NCI-H526 (cell line): ENCODE measurements at regions not wholly inside any gene's neighbourhood (a gene's known extent, or its start where the extent isn't known, plus 50 kb on each side); places are given as distances from the start of the nearest gene placed in this dataset.
A peak's percentile ranks its signal among the peaks of the same experiment; 100 is the strongest.

ENCODE experiments used
- DNase-seq, 2 experiments: peaks; one replicate each; lab custom pipeline; 2025; lab: John Stamatoyannopoulos, UW

GRCh38 chr7:54810401-54810800 lies 51.4 kb upstream of the SEC61G start:
- DNase-seq, result no peak

- DNase-seq, result no peak
These were observed 52.2 kb upstream of the SEC61G start for GRCh38 chr7:54811041-54811845.

GRCh38 chr7:54811846-54812254 lies 52.8 kb upstream of the SEC61G start:
- DNase-seq, result no peak

GRCh38 chr7:54812756-54813322 lies 53.8 kb upstream of the SEC61G start:
- no peak for DNase-seq

- no peak for DNase-seq
These were observed 54.4 kb upstream of the SEC61G start for GRCh38 chr7:54813398-54813797.

GRCh38 chr7:54814401-54814800 lies 55.4 kb upstream of the SEC61G start:
- DNase-seq, result no peak

- no peak for DNase-seq
These were observed 58.1 kb upstream of the SEC61G start for GRCh38 chr7:54817152-54817551.

GRCh38 chr7:54823776-54824175 lies 64.8 kb upstream of the SEC61G start:
- DNase-seq, result no peak

- DNase-seq, result no peak
These were observed 65.6 kb upstream of the SEC61G start for GRCh38 chr7:54824655-54825054.

GRCh38 chr7:54825368-54825767 lies 66.4 kb upstream of the SEC61G start:
- no peak for DNase-seq

GRCh38 chr7:54827734-54828133 lies 68.7 kb upstream of the SEC61G start:
- DNase-seq, result no peak

GRCh38 chr7:54831046-54831643 lies 72.1 kb upstream of the SEC61G start:
- no peak for DNase-seq

- DNase-seq, result no peak
These were observed 72.7 kb upstream of the SEC61G start for GRCh38 chr7:54831644-54832095.

- no peak for DNase-seq
These were observed 74.0 kb upstream of the SEC61G start for GRCh38 chr7:54833001-54833467.

- DNase-seq, result no peak
These were observed 78.2 kb upstream of the SEC61G start for GRCh38 chr7:54837168-54837567.

GRCh38 chr7:54837761-54838160 lies 78.8 kb upstream of the SEC61G start:
- DNase-seq, result no peak

GRCh38 chr7:54838175-54838910 lies 79.3 kb upstream of the SEC61G start:
- DNase-seq, result no peak

GRCh38 chr7:54839575-54840213 lies 80.7 kb upstream of the SEC61G start:
- peak in 1 of 2 experiments; percentile 1 for DNase-seq

GRCh38 chr7:54841772-54842697 lies 83.0 kb upstream of the SEC61G start:
- DNase-seq, result no peak

- no peak for DNase-seq
These were observed 84.9 kb upstream of the SEC61G start for GRCh38 chr7:54843841-54844355.

GRCh38 chr7:54846273-54846672 lies 87.3 kb upstream of the SEC61G start:
- DNase-seq, result no peak
